ENCODE measurements at regions not wholly inside any gene's neighbourhood (a gene's known extent, or its start where the extent isn't known, plus 50 kb on each side); places are given as distances from the start of the nearest gene placed in this dataset.
"Not testable (repeated sequence)": the region's sequence is repeated elsewhere in the genome, so short reads cannot be mapped to it uniquely, and the experiment has no call there.

DNA sequence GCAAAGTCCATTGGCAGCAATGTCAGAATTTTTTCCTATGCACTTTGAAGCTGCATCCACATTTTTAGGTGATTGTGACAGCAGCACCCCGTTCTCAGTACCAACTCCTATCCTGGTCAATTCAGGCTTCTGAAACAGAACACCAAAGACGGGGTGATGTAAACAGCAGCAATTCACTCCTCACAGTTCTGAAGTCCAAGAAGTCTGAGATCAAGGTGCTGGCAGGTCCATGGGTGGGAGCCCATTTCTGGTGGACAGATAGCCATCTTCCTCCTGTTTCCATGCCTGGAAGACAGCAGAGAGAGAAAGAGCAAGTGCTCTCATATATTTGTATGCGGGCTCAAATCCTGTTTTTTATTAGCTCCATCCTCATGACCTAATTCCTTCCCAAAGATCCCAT lies 471.2 kb downstream of the BRD1 start:
- DNase-seq: no peak

DNA sequence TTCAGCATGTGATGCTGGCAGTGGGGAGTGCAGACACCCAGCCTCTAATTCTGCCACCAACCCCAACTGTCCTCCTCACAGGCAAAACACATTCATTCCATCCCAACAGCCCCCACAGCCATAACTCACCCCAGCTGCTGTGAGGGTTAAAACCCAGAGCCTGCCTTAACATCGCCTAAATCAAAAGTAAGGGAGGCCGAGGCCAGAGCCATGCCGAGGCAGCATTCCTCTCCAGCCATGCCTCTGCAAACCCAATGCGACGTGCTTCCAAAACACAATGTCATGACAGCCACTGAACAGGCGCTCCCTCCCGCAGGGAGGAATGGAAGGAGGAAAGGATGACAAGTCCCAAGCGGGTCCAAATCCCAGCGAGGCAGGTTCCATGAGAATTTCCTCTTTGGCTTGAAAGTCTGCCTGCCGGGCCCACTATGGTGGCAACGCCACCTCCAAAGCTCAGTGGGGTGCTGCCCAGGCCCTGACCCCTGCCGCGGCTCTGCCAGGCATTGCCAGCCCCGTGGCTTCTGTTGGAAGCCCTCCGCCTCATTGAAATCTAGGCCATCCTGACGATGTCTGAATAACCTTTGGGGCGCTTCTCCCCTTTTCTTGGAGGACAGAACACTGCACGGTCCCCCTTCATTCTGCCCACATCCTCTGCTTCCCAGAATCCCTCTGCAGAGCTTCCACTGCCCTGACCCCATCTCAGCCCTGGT lies 472.3 kb downstream of the BRD1 start:
- DNase-seq: no peak

DNA sequence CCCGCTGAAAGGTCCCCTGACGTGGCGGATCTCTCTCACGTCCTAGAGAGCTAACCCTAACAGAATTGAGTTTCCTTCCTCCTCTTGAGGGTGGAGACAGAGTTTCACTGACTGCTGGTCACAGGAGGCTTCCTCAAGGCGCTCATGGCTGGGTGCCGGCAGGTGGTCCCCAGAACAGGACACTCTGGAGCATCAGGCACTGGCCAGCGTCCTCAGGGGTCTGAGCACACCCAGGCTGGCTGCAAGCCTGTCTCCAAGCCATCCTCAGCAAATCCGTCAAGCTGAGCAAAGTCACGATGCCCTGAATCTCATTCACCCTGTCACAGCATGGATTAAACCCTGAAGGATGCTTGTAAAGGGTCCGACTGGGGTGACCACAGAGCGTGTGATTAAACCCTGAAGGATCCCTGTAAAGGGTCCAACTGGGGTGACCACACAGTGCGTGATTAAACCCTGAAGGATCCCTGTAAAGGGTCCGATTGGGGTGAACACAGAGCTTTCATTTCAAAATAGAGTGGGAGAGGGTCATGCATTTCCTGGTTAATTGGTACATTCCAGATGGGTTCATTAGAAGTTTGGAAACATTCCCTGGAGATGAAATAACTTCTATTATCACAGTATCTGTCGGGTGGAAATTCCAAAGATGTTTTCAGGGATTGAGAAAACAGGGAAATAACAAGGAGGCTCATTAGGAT lies 473.0 kb downstream of the BRD1 start:
- no peak for DNase-seq

DNA sequence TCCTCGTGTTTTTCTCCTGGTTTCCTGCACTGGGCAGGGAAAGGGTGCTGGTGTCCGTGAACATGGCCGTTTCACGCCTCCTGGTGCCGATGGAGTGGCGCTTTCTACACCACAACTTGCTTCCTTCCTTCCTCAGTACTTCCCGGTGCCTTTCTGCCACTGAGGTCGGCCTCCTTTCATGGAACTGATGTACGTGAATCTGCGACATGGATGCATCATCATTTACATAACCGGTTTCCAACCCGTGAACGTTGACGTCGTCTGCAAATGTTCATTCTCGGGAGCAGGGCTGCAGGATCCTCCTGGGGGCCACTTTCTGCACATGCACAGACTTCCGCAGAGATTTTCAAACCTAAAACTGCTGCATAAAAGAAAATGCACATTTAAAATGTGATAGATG lies 474.4 kb downstream of the BRD1 start:
- DNase-seq: no peak

DNA sequence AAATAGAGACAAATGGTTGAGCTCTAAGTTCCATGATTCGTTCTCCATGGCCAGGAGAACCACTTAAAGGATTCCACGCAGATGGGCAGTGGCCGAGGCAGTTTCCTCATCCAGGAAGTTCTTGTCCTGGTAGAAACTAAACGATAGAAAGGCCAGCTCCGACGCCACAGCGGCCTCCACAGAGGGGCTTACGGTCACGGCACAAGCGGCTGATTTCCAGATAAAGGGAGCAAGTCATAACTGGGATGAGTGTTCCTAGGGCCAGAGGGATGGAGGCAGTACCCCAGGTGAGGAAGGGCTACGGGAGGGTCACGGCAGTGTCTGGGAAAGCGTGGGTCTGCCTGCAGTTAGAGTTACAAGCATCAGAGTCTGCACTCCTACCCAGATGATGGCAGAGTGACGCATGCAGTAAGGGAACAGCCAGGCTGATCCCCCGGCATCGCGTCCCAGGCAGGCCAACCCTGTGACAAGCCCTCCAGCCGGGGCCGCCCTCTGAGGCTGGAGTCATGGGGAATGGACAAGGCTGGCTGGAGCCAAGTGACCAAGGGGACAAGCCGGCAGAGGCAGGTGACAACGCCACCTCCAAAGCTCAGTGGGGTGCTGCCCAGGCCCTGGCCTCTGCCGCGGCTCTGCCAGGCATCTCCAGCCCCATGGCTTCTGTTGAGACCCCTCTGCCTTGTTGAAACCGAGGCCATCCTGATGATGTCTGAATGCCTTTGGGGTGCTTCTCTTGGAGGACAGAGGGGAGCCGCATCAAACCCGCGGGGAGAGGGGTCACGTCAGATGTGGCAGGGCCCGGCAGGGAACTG lies 475.1 kb downstream of the BRD1 start:
- no peak for DNase-seq

DNA sequence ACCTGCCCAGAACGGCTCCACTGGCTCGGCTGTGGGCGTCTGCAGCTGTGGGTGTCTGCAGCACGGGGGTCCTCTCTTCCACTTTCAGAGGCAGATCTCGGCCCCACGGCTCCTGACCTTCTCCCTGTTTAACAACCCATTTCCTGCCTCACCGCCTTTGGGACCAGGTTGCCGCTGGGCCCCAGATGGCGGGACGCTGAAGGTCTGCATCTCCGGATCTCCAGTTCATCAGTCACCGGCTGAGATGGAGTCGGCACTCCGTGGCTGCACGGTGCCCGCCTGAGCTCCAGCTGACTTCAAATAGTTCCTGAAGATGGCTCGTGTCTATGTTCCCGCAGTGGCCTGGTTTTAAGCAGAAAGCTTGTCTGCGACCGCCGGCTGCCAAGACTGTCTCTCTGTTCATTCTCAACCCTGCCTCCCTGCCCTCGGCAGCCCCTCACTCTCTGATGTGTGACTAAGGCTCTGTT lies 475.9 kb downstream of the BRD1 start:
- no peak for DNase-seq

DNA sequence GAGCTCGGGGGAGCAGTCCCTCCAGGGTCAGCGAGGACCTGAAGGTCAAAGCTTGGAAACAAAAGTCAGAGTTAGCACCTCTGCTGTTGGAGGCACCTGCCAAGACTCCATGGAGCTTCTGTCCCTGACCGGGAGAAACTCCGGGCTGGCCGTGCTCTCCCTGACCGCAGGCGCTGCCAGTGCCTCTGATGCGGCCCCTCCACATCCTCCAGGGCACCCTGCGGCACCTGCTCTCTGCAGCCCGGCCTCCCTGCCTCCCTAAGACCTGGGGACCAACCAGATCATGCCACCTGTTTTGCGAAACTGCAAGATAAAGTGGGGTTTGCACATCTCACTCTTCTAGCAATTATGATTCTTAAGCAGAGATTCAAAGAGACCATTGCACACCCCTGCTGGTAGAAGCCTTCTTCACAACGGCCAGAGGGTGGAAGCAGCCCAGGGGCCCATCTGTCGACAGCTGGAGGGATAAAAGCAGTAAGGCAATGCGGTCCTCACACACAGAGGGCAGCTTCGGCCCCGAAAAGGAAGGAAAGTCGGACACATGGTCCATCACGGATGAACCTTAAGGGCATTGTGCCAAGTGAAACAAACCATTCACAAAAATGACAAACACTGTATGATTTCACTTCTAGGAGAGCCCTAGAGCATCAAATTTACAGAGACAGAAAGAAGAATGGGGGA lies 477.1 kb downstream of the BRD1 start:
- no peak for DNase-seq

DNA sequence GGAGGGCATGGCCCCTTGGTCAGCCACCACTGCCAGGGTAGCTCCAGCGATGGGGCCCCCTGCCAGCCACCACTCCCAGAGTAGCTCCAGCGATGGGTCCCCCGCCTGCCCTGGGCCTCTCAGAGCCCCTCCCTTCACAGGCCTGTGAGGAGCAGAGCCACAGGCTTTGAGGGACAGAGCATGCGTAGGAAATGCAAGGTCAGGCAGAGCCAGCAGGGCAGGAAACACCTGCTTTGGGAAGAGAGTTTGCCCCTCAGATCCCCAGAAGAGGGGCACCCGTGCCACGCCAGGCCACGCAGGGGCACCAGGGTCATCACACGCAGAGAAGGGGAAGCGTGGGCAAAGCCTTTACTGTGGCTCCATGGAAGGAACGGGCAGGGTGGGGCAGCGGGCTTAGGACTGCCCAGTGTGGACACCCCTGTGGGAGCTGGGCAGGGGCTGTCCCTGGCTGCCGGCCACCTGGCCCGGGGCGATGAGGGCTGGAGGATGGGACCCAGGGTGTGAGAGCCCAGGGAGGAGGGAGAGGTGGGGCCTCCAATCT lies 477.8 kb downstream of the BRD1 start:
- DNase-seq: no peak

DNA sequence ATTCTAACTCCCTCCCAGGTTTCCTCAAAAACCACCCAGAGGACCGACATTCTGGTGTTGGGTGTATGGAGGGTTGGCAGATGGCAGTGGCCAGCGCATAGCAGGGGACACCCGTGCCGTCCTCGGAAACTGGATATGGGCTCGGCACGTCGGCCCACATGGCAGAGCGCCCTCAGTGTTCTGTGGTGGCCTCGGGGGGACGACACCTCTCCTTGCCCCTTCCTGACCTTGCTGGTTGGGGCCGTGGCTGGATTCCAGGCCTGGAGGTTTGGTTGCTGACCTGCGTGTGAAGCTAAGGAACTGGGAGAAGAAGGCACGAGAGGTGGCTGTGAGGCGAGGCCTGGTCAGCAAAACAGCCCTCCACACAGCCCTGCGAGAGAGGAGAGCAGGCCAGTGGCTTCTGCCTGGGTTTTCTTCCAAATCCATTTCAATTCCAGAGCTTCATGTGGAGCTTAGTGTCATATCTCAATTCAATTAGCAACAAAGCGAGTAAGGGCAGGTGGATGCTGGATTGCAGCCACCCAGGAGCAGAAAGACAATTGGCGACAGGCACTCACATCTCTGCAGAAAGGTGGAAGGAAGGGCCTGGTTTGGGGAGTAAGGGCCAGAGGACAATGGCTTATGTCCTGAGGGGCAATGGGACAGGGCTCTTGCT lies 478.4 kb downstream of the BRD1 start:
- DNase-seq: no peak

DNA sequence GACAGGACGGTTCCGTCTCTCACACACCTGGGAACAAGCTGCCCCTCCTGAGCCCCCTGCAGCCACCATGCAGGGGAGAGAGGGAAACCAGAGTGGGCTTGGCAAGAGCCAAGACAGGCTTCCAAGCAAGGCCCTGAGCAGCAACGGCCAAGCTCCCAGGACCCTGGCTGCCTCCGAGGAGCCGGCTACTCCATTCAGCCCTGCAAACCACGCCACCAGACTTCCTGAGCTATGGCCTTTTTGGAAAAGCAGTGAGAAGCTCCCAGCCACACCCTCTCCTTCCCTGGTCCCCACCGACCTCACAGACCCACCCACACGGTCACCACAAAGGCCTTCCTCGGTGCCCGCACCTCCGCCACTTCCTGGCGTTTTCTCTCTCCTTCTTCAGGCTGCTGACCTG lies 479.0 kb downstream of the BRD1 start:
- no peak for DNase-seq

DNA sequence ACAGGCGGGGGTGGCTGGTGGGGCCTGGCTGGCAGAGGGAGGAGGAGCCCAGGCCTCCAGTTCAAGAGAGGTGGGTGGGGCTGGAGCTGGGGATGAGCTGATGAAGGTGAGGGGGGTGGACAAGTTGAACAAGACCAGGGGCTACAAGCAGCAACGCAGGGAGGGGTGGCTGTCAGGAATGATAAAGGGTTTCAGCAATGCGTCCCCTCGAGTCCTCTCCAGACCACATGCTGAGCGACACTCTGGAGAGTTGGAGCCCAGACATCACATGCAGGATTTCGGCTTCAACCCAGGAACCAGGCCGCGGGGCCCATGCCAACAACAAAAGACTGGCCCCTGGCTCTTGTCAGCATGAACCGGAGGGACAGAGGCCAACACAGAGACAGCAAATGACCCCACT lies 480.3 kb downstream of the BRD1 start:
- DNase-seq: no peak

DNA sequence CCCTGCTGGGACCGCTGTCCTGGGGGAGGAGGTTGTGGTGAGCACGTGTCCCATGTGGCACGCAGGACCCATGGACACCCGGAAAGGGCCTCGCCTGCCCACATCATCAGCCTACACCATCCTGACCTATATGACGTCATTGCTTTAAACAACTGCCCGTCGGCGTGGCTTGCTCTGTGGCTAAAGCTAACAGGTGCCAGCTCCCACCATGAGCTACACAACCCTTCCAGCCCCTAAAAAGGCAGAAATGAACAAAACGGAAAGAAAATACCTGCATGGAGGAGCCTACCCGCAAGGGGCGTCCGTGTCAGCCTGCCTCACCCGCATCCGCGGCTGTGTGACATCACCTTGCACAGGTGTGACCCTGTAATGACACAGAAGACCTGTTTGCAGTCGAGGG lies 481.8 kb downstream of the BRD1 start:
- DNase-seq: no peak

DNA sequence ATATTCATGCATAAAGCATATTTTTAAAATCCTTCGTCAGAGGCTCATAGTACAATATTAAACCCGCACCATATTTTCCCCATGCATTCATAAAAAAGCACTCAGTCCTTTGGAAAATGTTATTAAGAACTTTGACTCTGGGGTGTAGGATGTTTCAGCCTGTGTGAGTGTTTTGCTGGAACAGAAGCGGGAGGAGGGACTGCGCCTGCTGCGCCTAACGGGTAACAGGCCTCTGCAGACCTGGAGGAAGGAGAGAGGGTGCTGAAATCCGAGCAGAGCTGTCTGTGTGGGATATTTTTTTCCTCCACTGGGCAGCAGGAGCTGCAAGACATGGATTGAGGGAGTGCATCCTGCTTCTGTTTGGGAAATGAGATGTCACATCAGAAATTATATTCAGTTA lies 483.0 kb downstream of the BRD1 start:
- no peak for DNase-seq

DNA sequence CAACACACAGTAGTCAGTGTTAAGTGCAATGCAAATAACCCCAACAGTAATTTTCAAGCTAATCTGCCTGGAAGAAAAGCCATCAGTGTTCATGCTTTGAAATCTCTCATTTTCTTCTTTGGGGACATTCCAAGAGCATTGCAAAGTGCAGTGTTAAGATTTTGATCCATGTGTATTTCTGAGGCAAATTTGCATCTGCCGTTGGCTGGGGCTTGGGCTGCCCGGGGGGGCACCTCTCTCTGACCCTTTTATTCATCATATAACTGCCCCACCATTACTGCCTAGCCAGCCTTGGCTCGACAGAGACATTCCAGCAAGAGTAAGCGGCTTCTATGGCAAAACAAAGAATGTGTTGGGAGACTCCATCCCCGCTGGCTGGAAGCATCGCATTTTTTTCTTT lies 483.5 kb downstream of the BRD1 start:
- DNase-seq: no peak

DNA sequence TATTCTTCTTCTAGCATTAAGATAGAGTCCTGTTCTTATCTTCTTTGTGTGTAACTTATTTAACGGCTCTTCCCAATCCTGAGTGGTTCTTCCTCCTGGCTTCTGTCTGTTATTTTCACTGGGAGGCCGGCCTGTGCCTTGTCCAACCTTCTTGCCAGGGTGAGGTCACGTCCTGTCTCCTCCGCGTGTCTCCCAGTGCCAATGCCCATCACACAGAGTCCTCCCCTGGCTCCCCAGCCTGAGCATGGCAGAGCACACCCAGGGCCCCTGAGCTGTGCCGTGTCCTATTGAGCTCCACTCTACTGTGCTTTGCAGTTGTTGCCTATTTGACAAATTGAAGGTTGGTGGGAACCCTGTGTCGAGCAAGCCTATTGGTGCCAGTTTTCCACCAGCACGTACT lies 487.3 kb downstream of the BRD1 start:
- DNase-seq: no peak

DNA sequence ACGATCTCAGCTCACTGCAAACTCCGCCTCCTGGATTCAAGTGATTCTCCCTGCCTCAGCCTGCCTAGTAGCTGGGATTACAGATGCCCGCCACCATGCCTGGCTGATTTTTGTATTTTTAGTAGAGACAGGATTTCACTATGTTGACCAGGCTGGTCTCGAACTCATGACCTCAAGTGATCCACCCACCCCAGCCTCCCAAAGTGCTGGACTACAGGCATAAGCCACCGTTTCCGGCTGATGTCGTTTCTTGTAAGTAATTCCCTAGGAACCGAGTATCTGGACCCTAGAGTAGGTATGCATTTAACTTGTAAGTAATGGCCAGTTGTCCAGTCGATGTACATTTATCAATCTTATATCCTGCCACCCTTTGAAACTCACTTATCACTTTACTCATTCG lies 491.2 kb downstream of the BRD1 start:
- DNase-seq: not testable (repeated sequence)

DNA sequence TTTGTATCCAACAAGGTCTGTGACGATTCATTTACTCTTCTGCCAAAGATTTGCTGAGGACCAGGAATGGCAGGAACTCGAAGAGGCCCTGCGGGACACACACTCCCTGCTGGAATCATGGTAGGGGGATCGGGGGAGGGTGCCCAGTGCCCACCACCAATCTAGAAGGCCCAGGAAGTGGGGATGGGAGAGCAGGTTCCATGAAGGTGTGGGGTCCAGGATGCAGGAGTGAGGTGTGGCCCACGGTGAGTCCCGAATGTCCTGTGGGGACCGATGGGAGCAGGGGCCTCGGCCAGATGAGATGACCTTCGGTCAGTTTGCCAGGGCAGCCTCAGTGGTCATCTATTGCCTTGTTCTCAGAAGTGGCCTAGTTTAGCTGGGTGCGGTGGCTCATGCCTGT lies 492.7 kb downstream of the BRD1 start:
- no peak for DNase-seq

DNA sequence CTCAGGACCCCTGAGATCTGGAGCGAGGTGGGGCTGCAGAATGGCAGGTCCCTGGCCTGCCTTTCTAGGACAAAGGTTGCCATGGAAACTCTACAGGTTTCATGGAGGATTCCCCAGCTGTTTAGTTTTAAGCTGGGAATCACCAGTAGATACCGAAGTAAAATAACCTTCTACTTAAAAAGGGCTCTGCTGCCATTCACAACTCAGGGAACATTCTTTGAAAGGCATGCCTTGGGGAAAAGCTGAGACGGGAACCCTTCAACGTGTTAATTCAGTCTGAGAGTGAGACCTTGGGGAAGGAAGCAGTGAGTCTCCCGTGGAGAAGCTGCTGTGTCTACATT lies 493.3 kb downstream of the BRD1 start:
- no peak for DNase-seq

DNA sequence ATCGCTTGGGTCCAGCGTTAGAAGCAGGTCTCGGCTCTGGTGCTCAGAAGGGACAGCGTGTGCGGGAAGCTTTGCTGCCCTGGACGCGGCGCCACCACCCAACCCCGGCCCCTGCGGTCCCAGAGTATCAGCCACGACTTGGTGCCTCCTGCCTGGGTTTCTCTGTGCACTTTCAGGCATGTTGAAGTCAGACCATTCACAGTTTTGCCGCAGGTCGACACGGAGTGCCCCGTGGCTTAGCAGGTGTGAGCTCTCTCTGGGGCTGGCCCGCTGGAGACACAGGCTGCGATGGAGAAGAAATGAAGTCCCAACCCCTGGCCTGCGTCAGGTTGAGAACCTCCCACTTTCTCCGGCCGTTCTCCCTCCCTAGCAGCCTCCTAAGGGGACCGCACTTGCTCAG lies 494.5 kb downstream of the BRD1 start:
- no peak for DNase-seq

DNA sequence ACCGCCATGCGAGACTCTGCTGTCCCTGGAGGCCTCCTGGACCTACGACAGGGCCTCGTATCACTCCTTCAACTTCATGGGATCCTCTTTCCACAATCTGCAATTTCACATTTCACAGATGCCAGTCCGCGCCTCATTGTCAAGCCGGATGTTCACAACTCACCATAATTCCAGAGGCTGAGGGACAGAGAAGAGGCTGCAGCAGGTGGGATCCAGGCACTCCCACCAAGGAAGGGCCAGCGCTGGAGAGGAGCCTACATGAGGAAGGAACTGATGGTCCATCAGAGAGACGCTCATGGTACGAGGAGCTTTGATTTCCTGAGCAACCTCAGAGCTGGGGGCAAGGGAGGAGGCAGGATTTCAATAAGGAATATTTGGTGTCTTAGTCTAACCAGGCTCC lies 495.0 kb downstream of the BRD1 start:
- DNase-seq: no peak

DNA sequence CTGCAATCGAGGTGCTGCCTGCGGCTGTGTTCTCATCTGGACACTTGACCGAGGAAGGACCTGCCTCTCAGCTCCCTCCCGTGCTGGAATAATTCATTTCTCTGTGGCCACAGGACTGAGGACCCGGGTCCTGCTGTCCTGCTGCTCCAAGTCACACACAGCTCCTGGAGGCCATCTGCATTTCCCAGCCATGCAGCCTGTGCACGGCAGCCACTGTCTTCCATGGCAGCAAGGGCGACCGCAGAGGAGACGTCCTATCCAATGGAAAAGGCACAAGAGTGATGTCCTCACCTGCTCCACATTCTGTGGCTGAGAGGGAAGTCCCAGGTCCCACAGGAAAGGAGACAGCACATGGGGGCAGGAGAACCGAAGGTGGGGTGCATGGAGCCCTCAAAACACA lies 495.8 kb downstream of the BRD1 start:
- no peak for DNase-seq

DNA sequence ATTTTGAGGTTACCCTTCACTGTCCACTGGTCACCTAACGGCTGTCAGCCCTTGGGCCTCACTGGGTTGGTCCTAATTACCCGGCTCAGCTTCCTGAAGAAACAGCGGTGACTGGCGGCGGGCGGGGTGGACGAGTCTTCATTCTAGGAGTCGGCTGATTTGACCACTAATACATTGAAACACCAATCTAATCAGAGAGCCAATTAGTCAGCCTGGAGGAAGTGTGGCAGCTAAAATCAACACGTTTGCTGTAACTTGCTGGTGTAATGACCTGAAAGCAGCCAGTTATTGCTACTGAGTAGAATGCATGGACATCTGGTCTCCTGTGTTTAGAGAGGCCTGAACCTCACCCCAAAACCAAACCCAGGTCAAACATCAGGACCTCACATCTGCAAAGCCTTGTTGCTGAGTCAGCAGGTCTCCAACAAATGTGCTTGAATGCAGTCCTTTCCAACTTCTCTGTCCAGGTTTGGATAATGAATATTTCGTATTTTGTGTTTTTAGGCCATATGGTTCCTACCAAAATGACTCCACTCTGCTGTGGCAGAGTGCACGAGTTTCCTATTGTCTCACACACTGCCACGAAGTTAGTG lies 496.4 kb downstream of the BRD1 start:
- DNase-seq: no peak

All from inflammatory macrophage treated with lipopolysaccharide for 4 hours (primary cell).